ENCODE measurements at regions not wholly inside any gene's neighbourhood (a gene's known extent, or its start where the extent isn't known, plus 50 kb on each side); places are given as distances from the start of the nearest gene placed in this dataset.
"Not testable (repeated sequence)": the region's sequence is repeated elsewhere in the genome, so short reads cannot be mapped to it uniquely, and the experiment has no call there.

- TF ChIP-seq CTCF (IDR thresholded peaks at IDR 0.05) (no peak), EP300 (IDR thresholded peaks at IDR 0.05) (no peak), POLR2A (IDR thresholded peaks at IDR 0.05) (no peak), POLR2AphosphoS5 (IDR thresholded peaks at IDR 0.05) (no peak)
- Histone ChIP-seq H3K4me1 (no peaks in the 10 kb centered on the region), H3K27ac (no peak overlapping the region), H3K27me3 (no peaks in the 10 kb centered on the region), H3K4me3 (no peak overlapping the region), H3K36me3 (no peaks in the 10 kb centered on the region), H3K9me3 (peaks cover 3% of the 10 kb centered on the region)
- WGBS: 52% methylated on average over 2 of the region's 2 CpGs
- no peak for DNase-seq (ENCODE audit: low spot score in 2 of 2)
These were observed 397.6 kb downstream of the EDEM1 start for GRCh38 chr3:5585085-5585484.

DNA sequence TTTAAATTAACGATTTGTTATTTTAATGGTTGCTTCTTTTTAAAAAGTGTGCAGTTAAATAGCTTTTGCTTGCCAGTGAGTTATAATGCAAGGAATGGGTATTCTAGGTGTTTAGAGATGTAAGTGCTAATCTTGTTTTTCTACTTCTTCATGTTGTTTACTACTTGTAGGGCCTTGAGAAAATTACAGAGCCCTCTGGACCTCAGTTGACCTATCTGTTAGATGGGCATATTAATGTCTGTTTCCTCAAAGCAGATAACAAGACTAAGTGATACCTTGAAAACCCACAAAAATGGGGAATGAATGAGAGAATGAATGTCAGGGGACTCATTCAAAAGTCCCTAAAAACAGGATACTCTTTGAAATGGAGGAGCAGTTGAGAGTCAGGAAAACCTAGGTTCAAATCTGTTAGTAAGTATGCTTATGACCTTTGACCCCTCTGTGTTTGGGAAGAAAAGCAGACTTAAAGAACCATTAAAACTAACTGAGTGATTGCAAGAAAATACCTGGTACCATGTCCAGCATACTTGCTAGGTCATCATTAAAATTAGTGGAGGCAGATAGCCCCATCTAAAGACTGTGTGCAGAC, 419.5 kb downstream of the EDEM1 start:
- 89% methylated on average over 1 of the region's 1 CpG for WGBS
- H3K27ac ChIP-seq: no peak overlapping the region

GRCh38 chr3:5607581-5607980, 420.1 kb downstream of the EDEM1 start:
- WGBS: 79% methylated on average over 1 of the region's 1 CpG
- H3K36me3 ChIP-seq: no peaks in the 10 kb centered on the region
- TF ChIP-seq CTCF (IDR thresholded peaks at IDR 0.05): no peak
- no peak for TF ChIP-seq POLR2A (IDR thresholded peaks at IDR 0.05)
- no peak for TF ChIP-seq POLR2AphosphoS5 (IDR thresholded peaks at IDR 0.05)
- TF ChIP-seq EP300 (IDR thresholded peaks at IDR 0.05): no peak
- no peaks in the 10 kb centered on the region for H3K9me3 ChIP-seq
- no peaks in the 10 kb centered on the region for H3K27me3 ChIP-seq
- no peak overlapping the region for H3K27ac ChIP-seq
- H3K4me3 ChIP-seq: no peak overlapping the region
- H3K4me1 ChIP-seq: no peaks in the 10 kb centered on the region
- DNase-seq (ENCODE audit: low spot score in 2 of 2): no peak

More for the DNA sequence above, 419.5 kb downstream of the EDEM1 start:
- TF ChIP-seq CTCF (IDR thresholded peaks at IDR 0.05) (no peak), POLR2A (IDR thresholded peaks at IDR 0.05) (no peak), EP300 (IDR thresholded peaks at IDR 0.05) (no peak), POLR2AphosphoS5 (IDR thresholded peaks at IDR 0.05) (no peak)
- H3K27me3 ChIP-seq: no peaks in the 10 kb centered on the region
- H3K36me3 ChIP-seq: no peaks in the 10 kb centered on the region
- H3K9me3 ChIP-seq: peaks cover 2% of the 10 kb centered on the region
- no peak for DNase-seq (ENCODE audit: low spot score in 2 of 2)
- H3K4me1 ChIP-seq: no peaks in the 10 kb centered on the region
- H3K4me3 ChIP-seq: no peak overlapping the region

DNA sequence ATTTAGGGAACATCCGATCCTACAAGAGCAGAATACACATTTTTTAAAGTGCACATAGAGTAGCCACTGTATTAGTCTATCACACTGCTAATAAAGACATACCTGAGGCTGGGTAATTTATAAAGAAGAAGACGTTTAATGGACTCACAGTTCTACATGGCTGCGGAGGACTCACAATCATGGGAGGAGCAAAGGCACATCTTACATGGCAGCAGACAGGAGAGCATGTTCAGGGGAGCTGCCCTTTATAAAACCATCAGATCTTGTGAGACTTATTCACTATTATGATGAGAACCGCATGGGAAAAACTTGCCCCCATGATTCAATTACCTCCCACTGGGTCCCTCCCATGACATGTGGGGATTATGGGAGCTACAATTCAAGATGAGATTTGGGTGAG, 421.5 kb downstream of the EDEM1 start:
- H3K36me3 ChIP-seq; H3K4me3 ChIP-seq; H3K9me3 ChIP-seq; H3K27me3 ChIP-seq; H3K4me1 ChIP-seq; H3K27ac ChIP-seq; DNase-seq (ENCODE audit: low spot score in 2 of 2): not testable (repeated sequence)
- 85% methylated on average over 4 of the region's 4 CpGs for WGBS

- no peak for DNase-seq (ENCODE audit: low spot score in 2 of 2)
- TF ChIP-seq CTCF (IDR thresholded peaks at IDR 0.05): no peak
- no peak for TF ChIP-seq POLR2A (IDR thresholded peaks at IDR 0.05)
- no peak for TF ChIP-seq POLR2AphosphoS5 (IDR thresholded peaks at IDR 0.05)
- no peak for TF ChIP-seq EP300 (IDR thresholded peaks at IDR 0.05)
- no peak overlapping the region for H3K27ac ChIP-seq
- no peaks in the 10 kb centered on the region for H3K36me3 ChIP-seq
- no peaks in the 10 kb centered on the region for H3K27me3 ChIP-seq
- 31% methylated on average over 3 of the region's 3 CpGs for WGBS
- no peaks in the 10 kb centered on the region for H3K4me1 ChIP-seq
- H3K9me3 ChIP-seq: no peaks in the 10 kb centered on the region
- H3K4me3 ChIP-seq: no peak overlapping the region
These were observed 426.1 kb downstream of the EDEM1 start for GRCh38 chr3:5613599-5613998.

DNA sequence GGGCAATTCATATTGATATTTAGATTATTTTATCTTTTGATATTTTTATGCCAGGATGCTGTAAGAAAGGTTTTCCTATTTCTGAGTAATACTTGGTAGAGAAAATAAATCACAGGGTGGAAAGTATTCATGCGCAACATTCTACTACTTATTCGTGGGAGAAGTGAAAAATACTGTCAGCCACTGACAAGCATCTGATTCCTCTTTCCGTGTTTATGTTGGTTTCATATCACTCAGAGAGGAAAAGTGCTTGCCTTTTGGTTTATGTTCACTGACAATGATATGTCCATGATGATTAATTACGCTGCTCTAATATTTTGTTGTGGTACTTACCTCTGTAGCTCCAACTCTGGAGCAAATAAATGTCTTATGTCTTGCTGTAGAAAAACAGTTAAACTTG, 429.4 kb downstream of the EDEM1 start:
- Histone ChIP-seq H3K27me3 (no peaks in the 10 kb centered on the region), H3K4me3 (no peak overlapping the region), H3K36me3 (no peaks in the 10 kb centered on the region), H3K4me1 (no peaks in the 10 kb centered on the region), H3K9me3 (peaks cover 3% of the 10 kb centered on the region), H3K27ac (no peak overlapping the region)
- TF ChIP-seq POLR2AphosphoS5 (IDR thresholded peaks at IDR 0.05): no peak
- TF ChIP-seq CTCF (IDR thresholded peaks at IDR 0.05): no peak
- TF ChIP-seq POLR2A (IDR thresholded peaks at IDR 0.05): no peak
- no peak for TF ChIP-seq EP300 (IDR thresholded peaks at IDR 0.05)
- DNase-seq (ENCODE audit: low spot score in 2 of 2): no peak
- 68% methylated on average over 4 of the region's 4 CpGs for WGBS
